Type B pancreatic cell (in vitro differentiated cells): ENCODE measurements at regions not wholly inside any gene's neighbourhood (a gene's known extent, or its start where the extent isn't known, plus 50 kb on each side); places are given as distances from the start of the nearest gene placed in this dataset.
"Not testable (repeated sequence)": the region's sequence is repeated elsewhere in the genome, so short reads cannot be mapped to it uniquely, and the experiment has no call there.

ENCODE experiments used
- DNase-seq: peaks from one replicate; pipeline ENCODE4 v3.0.0; 2021; ENCODE audit warnings: mixed read lengths; ENCODE audit not compliant: unreplicated experiment; ENCODE audit errors: extremely low spot score
- H3K27ac Mint-ChIP-seq: 2 replicates; pipeline ENCODE4 v1.8.0; 2021; ENCODE audit warnings: mild to moderate bottlenecking, mixed read lengths
- H3K27me3 Mint-ChIP-seq: 2 replicates; pipeline ENCODE4 v1.8.0; 2021; ENCODE audit warnings: mixed read lengths
- H3K36me3 Mint-ChIP-seq: 2 replicates; pipeline ENCODE4 v1.8.0; 2021; ENCODE audit warnings: mixed read lengths
- H3K4me1 Mint-ChIP-seq: one replicate; pipeline ENCODE4 v1.8.0; 2021; ENCODE audit warnings: mixed read lengths; ENCODE audit not compliant: unreplicated experiment
- H3K4me3 Mint-ChIP-seq: 2 replicates; pipeline ENCODE4 v1.8.0; 2021; ENCODE audit warnings: mild to moderate bottlenecking, mixed read lengths
- H3K9me3 Mint-ChIP-seq: 2 replicates; pipeline ENCODE4 v1.8.0; 2021; ENCODE audit warnings: mixed read lengths
- CTCF ChIP-seq: fragments of 200-600 bp; sonication (generic); conservative IDR thresholded peaks from 2 replicates; pipeline ENCODE4 v1.5.0; 2021; ENCODE audit warnings: antibody characterized with exemption, mild to moderate bottlenecking

- H3K4me3 Mint-ChIP-seq, result no peak overlapping the region
- peaks cover 27% of the 10 kb centered on the region for H3K27me3 Mint-ChIP-seq
- H3K4me1 Mint-ChIP-seq, result peaks cover 10% of the 10 kb centered on the region
- H3K9me3 Mint-ChIP-seq, result peaks cover 9% of the 10 kb centered on the region
- no peak for DNase-seq
- no peak overlapping the region for H3K27ac Mint-ChIP-seq
- no peaks in the 10 kb centered on the region for H3K36me3 Mint-ChIP-seq
- TF ChIP-seq CTCF, result no peak
Measured at GRCh38 chr15:89016549-89017041, 71.7 kb upstream of the ABHD2 start.

GRCh38 chr15:89017370-89018066 lies 70.7 kb upstream of the ABHD2 start:
- H3K9me3 Mint-ChIP-seq, result peaks cover 9% of the 10 kb centered on the region
- H3K27ac Mint-ChIP-seq, result peak overlapping the region; percentile 48
- H3K4me3 Mint-ChIP-seq, result peak overlapping the region; percentile 75
- peaks cover 10% of the 10 kb centered on the region for H3K4me1 Mint-ChIP-seq
- peak; percentile 93 for TF ChIP-seq CTCF
- no peaks in the 10 kb centered on the region for H3K36me3 Mint-ChIP-seq
- peak; percentile 85 for DNase-seq
- peaks cover 29% of the 10 kb centered on the region for H3K27me3 Mint-ChIP-seq

- no peak for TF ChIP-seq CTCF
- DNase-seq, result no peak
- H3K27ac Mint-ChIP-seq, result no peak overlapping the region
- H3K9me3 Mint-ChIP-seq, result peaks cover 7% of the 10 kb centered on the region
- peaks cover 10% of the 10 kb centered on the region for H3K4me1 Mint-ChIP-seq
- H3K4me3 Mint-ChIP-seq, result no peak overlapping the region
- peaks cover 27% of the 10 kb centered on the region for H3K27me3 Mint-ChIP-seq
- H3K36me3 Mint-ChIP-seq, result no peaks in the 10 kb centered on the region
Measured at GRCh38 chr15:89018207-89018606, 70.0 kb upstream of the ABHD2 start.

- Mint-ChIP-seq H3K9me3 (peaks cover 7% of the 10 kb centered on the region), H3K27me3 (peaks cover 26% of the 10 kb centered on the region), H3K4me3 (no peak overlapping the region), H3K27ac (no peak overlapping the region), H3K4me1 (peaks cover 10% of the 10 kb centered on the region), H3K36me3 (no peaks in the 10 kb centered on the region)
- no peak for DNase-seq
- no peak for TF ChIP-seq CTCF
Measured at GRCh38 chr15:89019436-89019835, 68.8 kb upstream of the ABHD2 start.

DNA sequence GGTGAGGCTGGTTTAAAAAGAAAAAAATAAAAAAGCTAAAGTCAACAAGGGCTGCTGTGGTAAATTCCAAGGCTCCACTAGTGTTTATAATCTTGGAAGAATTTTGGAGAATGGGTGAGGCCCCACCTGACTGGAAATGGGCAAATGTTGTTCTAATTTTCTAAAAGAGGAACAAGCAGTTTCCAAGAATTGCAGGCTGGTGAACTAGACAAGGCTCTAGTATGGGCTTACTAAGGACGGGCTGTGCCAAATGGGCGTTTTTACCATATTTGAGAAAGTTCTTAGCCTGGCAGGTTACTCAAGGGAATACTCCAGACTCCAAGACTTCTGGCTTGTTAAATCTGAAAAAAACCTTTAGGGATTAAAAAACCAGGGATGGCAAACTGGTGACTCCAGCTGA lies 67.0 kb upstream of the ABHD2 start:
- Mint-ChIP-seq H3K27me3 (peaks cover 23% of the 10 kb centered on the region), H3K27ac (no peak overlapping the region), H3K4me3 (no peak overlapping the region), H3K9me3 (peaks cover 14% of the 10 kb centered on the region), H3K36me3 (no peaks in the 10 kb centered on the region), H3K4me1 (peaks cover 10% of the 10 kb centered on the region)
- TF ChIP-seq CTCF, result no peak
- no peak for DNase-seq

DNA sequence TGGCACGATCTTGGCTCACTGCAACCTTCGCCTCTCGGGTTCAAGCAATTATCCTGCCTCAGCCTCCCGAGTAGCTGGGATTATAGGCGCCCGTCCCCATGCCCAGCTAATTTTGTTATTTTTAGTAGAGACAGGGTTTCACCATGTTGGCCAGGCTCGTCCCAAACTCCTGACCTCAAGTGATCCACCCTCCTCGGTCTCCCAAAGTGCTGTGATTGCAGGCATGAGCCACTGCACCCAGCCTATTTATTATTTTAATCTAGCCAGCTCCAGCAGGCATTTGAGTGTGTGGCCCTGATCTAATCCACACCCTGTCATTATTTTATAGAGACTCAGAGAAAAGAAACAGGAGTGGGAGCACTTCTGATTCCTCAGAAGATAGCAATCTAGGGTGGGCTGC lies 66.4 kb upstream of the ABHD2 start:
- Mint-ChIP-seq H3K9me3 (peaks cover 14% of the 10 kb centered on the region), H3K27me3 (peaks cover 20% of the 10 kb centered on the region)
- H3K4me3 Mint-ChIP-seq, H3K4me1 Mint-ChIP-seq, H3K36me3 Mint-ChIP-seq, H3K27ac Mint-ChIP-seq, DNase-seq: not testable (repeated sequence)
